Cardiac muscle cell (in vitro differentiated cells and primary cell): ENCODE measurements at regions not wholly inside any gene's neighbourhood (a gene's known extent, or its start where the extent isn't known, plus 50 kb on each side); places are given as distances from the start of the nearest gene placed in this dataset.

Source experiments
- DNase-seq, 2 donors: peaks; one replicate each; pipeline versions ENCODE4 v3.0.0 to v3.0.0-alpha.2; 2010 to 2017; ENCODE audit warnings: low read depth in 1 of 2, low spot score in 1 of 2
- H3K27ac ChIP-seq: fragments of 200-600 bp; sonication (generic); 2 replicates; pipeline ENCODE4 v1.5.1; 2016
- H3K27me3 ChIP-seq: fragments of 200-600 bp; sonication (generic); 2 replicates; pipeline ENCODE4 v1.6.0; 2016; ENCODE audit warnings: control low read depth
- H3K36me3 ChIP-seq: fragments of 200-600 bp; sonication (generic); 2 replicates; pipeline ENCODE4 v1.5.1; 2016; ENCODE audit warnings: control low read depth
- H3K4me1 ChIP-seq: fragments of 200-600 bp; sonication (generic); 2 replicates; pipeline ENCODE4 v1.8.1; 2017; ENCODE audit warnings: low read depth, mild to moderate bottlenecking, mixed run types
- H3K4me3 ChIP-seq: fragments of 200-600 bp; sonication (generic); 2 replicates; pipeline ENCODE4 v1.5.1; 2016; ENCODE audit warnings: mild to moderate bottlenecking
- H3K9me3 ChIP-seq: fragments of 200-600 bp; sonication (generic); 2 replicates; pipeline ENCODE4 v1.5.1; 2017; ENCODE audit warnings: low read depth, mild to moderate bottlenecking, control low read depth
- CTCF ChIP-seq: IDR thresholded peaks from 2 replicates; pipeline ENCODE4 v1.5.1; 2012; ENCODE audit warnings: low read depth, mild to moderate bottlenecking, low read length

- Histone ChIP-seq H3K27me3 (peaks cover 4% of the 10 kb centered on the region), H3K4me3 (no peak overlapping the region), H3K36me3 (no peaks in the 10 kb centered on the region), H3K27ac (no peak overlapping the region), H3K4me1 (no peaks in the 10 kb centered on the region), H3K9me3 (no peaks in the 10 kb centered on the region)
- TF ChIP-seq CTCF = no peak
- DNase-seq = no peak
Measured at GRCh38 chr1:29784276-29785136, 548.2 kb downstream of the PTPRU start.

DNA sequence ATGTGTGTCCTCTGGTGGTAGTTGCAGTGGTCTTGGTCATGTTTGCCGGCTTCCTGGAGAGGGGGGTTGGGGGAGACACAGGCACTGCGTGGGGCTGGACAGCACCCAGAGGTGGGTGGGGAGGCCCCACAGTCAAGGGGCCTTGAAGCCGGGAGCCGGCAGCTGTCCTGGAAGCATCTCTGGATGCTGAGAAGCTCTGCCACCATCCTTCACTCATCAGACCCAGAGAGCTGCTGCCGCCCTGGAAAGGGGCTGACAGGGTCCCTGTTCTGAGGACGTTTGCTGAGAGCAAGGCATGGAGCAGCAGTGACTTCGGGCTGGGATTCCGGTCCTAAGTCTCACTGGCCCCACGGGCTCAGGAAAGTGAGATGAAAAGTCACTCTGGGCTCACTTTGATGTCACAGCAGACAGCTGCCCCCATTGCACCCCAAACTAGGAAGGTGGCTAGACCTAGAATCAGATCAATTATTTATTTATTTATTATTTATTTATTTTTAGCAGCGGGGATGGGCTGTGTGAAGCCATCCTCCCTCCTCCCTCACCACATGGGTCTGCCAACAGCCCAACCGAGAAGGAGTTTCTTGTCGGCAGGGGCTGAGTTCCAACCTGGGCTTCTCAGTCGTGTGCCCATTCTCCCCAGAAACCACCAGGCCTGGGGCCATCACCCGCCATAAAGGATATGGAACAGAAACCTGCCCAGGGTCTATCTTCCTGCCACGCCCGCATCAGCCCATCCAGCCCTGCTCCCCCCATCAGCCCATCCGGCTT lies 547.4 kb downstream of the PTPRU start:
- Histone ChIP-seq H3K27ac (no peak overlapping the region), H3K4me1 (no peaks in the 10 kb centered on the region)
- TF ChIP-seq CTCF = no peak

GRCh38 chr1:29782846-29783507 lies 546.7 kb downstream of the PTPRU start:
- TF ChIP-seq CTCF = no peak
- H3K36me3 ChIP-seq = no peaks in the 10 kb centered on the region
- no peak overlapping the region for H3K4me3 ChIP-seq
- no peak for DNase-seq
- H3K4me1 ChIP-seq = no peaks in the 10 kb centered on the region
- H3K9me3 ChIP-seq = no peaks in the 10 kb centered on the region
- H3K27me3 ChIP-seq = peaks cover 9% of the 10 kb centered on the region
- H3K27ac ChIP-seq = no peak overlapping the region

More for the DNA sequence above, 547.4 kb downstream of the PTPRU start:
- Histone ChIP-seq H3K9me3 (no peaks in the 10 kb centered on the region), H3K27me3 (peaks cover 4% of the 10 kb centered on the region), H3K36me3 (no peaks in the 10 kb centered on the region), H3K4me3 (no peak overlapping the region)
- DNase-seq = no peak

DNA sequence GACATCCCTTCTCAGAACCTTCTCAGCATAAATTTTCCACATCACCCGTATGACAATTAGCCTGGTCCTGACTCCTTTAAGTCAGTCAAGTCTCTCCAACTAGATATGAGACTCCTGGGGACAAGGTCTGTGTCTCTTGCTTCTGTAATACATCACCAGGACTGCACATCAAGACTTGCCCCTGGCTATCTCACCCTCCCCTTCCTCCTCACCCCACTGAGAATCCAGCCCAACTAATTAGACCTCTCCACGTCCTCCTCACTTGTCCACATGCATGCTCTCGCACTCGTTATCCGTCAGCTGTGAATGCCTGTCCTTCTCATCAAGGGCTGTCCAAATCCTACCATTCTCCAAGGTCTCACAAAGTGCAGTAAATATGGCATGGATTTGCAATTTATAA lies 542.8 kb downstream of the PTPRU start:
- peaks cover 9% of the 10 kb centered on the region for H3K27me3 ChIP-seq
- no peak overlapping the region for H3K4me3 ChIP-seq
- no peaks in the 10 kb centered on the region for H3K36me3 ChIP-seq
- no peaks in the 10 kb centered on the region for H3K4me1 ChIP-seq
- H3K9me3 ChIP-seq = no peaks in the 10 kb centered on the region
- no peak overlapping the region for H3K27ac ChIP-seq
- no peak for DNase-seq
- no peak for TF ChIP-seq CTCF

DNA sequence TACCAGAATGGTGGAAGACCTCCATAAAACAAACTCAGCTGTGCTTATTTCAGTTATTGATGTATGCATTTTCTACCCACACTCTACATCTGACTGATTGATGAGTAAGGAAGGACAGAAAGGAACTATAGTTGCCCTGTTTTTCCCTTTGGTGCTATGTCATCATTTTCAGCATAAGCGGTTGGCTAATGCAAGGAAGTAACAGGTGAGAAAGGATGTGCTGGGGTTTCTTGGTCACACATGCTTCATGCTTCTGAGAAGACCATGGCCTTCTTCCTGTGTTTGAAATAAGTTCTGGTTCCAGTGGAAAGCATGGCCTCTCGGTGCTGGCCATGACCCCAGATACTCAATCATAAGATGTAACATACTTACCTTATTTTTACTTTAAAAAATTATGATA lies 541.2 kb downstream of the PTPRU start:
- Histone ChIP-seq H3K36me3 (no peaks in the 10 kb centered on the region), H3K27ac (no peak overlapping the region), H3K4me3 (no peak overlapping the region), H3K4me1 (no peaks in the 10 kb centered on the region), H3K27me3 (peaks cover 9% of the 10 kb centered on the region), H3K9me3 (no peaks in the 10 kb centered on the region)
- TF ChIP-seq CTCF = no peak
- no peak for DNase-seq
